ENCODE measurements at regions not wholly inside any gene's neighbourhood (a gene's known extent, or its start where the extent isn't known, plus 50 kb on each side); places are given as distances from the start of the nearest gene placed in this dataset.

DNA sequence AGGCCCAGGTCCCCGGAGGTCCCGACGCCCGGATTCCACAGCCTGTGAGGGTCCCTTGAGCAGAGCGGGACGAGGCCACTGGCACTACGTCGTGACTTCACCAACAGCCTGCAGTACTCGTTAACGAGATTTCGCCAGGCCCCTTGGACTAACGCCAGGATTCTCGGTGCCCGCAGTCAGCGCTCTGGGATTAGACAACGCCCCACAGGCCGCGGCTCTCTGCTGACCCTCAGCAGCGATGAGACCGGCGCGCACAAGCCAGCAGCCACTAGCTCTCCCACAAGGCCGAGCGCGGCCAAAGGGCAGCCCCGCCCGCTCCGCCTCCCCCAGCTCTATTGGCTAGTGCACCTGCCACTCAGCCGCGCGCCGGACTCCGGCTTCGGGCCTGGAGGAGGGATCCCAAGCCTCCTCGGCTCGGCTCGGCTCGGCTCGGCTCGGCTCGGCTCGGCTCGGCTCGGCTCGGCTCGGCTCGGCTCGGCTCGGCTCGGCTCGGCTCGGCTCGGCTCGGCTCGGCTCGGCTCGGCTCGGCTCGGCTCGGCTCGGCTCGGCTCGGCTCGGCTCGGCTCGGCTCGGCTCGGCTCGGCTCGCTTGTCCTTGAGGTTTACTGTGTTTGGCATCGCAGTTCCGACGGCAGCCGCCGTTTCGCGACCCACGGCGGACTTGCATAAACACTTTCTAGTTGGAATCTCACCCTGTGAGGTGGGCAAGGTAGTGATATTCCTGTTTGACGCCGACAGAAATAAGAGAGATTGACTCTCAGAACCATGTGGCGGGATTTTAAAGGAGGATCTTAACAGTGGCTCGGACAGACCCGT is 231.7 kb upstream of the SERP2 start:
- TF ChIP-seq GATA2 (IDR thresholded peaks at IDR 0.05; ENCODE audit: low read depth, low read length) (no peak), GATA3 (IDR thresholded peaks at IDR 0.05; ENCODE audit: low read depth, low read length) (no peak)

DNA sequence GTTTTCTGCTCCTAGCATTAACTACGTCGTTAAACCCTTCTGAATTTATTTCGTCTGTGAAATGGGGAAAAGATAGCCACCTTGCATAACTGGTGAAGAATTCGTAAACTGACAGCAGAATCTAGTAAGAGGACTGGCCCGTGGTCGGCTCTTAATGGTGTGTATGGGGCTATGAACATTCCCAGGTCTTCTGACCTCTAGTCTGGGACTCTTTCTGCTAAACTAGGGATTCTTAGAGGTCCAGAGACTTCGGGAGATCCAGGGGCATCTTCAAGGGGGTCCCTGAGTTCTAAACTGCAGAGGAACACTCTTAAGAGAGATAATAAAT is 231.1 kb upstream of the SERP2 start:
- TF ChIP-seq GATA3 (IDR thresholded peaks at IDR 0.05; ENCODE audit: low read depth, low read length): no peak
- TF ChIP-seq GATA2 (IDR thresholded peaks at IDR 0.05; ENCODE audit: low read depth, low read length): no peak

DNA sequence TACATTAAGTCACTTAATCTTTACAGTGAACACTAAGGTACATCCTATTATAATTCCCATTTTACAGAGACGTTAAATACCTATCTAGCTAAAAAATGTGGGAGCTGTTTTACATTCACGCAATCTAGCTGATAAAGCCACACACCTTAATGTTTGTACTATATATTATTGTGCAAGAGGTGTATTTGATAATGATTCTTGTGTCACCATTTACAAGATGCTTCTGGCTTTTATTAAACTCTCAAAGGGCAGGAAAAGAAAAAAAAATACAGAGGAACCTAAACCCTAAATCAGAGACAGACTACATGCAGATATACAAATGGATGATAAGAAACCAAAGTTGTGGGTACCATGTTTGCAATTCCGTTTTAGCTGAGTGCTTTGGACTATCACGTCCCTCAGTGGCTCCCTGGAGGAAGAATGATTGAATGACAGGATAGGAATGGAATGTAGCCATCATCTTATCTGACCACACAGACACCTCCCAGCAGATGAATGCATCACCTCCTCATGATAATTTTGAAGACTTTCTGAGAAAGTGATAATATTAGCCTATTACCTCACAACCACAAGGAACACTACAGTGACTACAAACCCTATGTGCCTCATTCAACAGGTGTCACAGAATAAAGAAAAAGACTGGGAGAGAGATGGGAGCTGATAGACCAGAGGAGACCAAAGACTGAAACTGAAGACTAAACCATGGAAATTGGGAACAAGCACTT is 230.5 kb upstream of the SERP2 start:
- TF ChIP-seq GATA2 (IDR thresholded peaks at IDR 0.05; ENCODE audit: low read depth, low read length) (no peak), GATA3 (IDR thresholded peaks at IDR 0.05; ENCODE audit: low read depth, low read length) (no peak)

DNA sequence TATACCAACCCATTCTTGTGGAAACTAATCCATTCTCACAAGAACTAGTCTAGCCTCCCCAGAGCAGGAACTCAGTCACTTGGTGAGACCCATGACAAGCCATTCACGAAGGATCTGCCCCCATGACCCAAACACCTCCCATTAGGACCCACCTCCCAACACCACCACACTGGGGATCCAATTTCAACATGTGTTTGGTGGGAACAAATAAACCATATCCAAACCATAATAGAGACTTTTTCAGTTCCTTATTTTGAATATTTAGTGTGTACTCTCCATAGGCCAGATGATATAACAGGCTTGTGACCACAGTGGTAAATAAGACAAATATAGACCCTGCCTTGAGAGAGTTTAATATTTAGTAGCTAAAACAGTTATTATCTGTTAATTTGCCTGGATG is 227.5 kb upstream of the SERP2 start:
- TF ChIP-seq GATA2 (IDR thresholded peaks at IDR 0.05; ENCODE audit: low read depth, low read length) (no peak), GATA3 (IDR thresholded peaks at IDR 0.05; ENCODE audit: low read depth, low read length) (no peak)

DNA sequence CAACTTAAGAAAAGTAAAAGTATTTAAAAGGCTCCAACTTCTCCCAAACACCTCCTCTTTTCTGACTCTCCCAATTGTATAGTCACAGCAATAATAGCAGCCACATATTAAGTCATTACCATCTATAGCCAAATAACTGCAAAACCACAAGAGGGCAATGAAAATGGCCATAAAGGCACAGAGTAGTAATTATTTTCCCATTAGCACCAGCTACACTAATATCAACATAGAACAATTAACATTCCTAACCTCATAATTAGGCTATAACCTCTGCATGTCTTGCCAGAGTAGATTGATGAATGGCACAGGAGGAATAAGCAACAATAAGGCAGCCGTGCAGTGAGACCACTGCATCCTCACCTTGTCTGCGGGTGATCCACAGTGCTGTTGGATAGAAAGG is 226.4 kb upstream of the SERP2 start:
- TF ChIP-seq GATA2 (IDR thresholded peaks at IDR 0.05; ENCODE audit: low read depth, low read length) (no peak), GATA3 (IDR thresholded peaks at IDR 0.05; ENCODE audit: low read depth, low read length) (no peak)

DNA sequence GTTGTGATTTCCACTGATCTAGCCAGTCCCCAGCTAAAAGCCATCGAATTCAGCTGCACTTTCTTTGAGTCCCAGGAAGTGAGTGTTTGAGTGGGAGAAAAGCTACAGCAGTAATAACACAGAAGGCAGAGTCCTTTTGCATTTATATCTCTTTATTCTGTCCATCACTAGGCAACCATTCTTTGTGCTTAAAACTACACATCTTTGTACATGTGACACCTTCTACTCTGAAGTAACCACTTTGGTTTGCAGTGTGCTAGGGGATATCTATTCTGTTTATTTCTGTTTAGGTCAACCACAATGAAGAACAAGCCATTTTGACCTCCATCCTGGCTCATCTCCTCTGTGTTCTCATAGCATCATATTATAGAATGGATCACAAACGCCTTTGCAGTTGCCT is 226.0 kb upstream of the SERP2 start:
- TF ChIP-seq GATA2 (IDR thresholded peaks at IDR 0.05; ENCODE audit: low read depth, low read length): no peak
- no peak for TF ChIP-seq GATA3 (IDR thresholded peaks at IDR 0.05; ENCODE audit: low read depth, low read length)

DNA sequence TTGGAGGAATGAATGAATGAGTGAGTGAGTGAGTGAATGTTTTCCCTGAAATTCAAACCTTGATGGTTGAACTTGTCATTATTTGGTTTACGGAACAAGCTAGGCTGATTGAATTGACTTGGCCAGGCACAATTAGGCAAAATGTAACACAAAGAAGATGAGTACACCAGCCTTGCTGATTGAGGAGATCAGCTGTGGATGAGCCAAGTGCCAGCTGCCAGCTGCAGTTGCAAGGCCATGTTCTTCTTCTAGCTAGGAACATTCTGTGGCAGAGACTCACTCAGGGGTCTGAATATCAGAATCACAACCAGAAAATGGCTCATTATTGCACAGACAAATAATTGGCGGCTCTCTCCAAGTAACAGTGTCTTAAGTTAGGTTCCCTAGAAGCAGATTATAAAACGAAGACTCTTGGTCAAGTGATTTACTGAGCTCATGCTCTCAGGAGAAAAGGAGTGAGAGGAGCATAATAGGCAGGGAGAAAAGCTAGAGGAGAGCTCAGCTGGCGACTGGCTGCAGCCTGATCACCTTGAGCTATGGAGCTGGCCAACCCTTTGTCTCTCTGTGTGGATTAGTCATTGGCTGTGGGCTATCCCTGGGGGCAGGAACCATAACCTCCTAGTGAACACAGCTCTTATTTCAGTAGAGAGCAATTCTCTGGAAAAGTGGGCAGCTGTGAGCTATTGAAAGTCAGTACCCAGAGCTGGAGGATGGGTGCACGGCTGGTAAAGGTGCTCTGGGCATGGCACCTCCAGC is 225.3 kb upstream of the SERP2 start:
- no peak for TF ChIP-seq GATA2 (IDR thresholded peaks at IDR 0.05; ENCODE audit: low read depth, low read length)

DNA sequence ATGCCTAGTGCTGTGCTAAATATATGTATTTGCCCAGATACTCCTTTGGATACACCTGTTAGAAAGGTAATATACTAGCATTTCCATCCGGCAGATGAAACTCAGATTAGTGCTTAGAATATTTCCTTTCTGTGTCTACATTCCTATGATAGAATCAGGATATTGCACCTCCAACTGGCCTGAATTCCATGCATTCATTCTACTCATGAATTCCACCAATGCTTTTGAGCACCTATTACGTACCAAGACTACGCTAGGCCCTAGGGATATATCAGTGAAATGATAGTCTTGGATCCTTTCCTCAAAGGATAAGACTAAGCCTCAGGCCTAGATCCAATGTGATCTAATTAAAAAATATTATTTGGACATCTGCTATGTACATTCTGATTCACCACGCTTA is 223.8 kb upstream of the SERP2 start:
- no peak for TF ChIP-seq GATA3 (IDR thresholded peaks at IDR 0.05; ENCODE audit: low read depth, low read length)
- no peak for TF ChIP-seq GATA2 (IDR thresholded peaks at IDR 0.05; ENCODE audit: low read depth, low read length)

DNA sequence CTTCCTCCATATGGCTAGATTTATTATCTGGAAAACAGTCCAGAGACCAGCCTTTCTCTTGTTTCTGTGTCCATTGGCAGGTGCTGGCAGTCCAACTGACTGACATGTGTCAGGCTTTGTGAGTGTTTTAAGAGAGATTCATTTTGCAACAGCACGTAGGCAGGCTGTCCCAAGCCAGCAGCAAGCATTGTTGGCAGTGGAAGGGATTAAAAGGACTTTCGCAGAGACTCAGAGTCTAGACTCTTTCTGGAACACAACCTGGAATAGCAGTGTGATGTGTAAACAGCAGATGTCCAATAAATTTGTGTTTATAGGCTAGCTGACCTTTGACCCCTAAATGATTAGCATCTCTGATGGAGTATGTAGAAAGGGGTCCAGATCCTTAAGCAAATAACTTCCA is 222.2 kb upstream of the SERP2 start:
- TF ChIP-seq GATA3 (IDR thresholded peaks at IDR 0.05; ENCODE audit: low read depth, low read length) (no peak), GATA2 (IDR thresholded peaks at IDR 0.05; ENCODE audit: low read depth, low read length) (no peak)

DNA sequence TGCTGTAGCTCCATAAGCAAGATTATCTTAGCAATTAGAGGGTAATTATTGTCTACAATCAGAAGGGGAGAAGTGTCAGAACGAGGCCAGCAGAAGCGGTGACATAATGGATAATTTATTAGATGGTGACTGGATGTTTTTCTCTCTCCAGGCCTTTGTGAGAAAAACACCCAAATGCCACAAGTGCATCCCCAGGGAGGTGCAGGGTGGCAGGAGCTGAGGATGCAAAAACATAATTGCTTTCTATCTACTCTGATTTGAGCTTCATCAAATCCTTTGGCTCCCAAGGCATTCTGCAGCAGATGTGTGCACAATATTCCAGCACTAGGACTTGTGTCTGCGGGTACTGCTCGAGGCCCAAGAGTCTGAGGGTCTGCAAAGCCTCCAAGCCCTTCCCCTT is 220.1 kb upstream of the SERP2 start:
- TF ChIP-seq GATA2 (IDR thresholded peaks at IDR 0.05; ENCODE audit: low read depth, low read length) (no peak), GATA3 (IDR thresholded peaks at IDR 0.05; ENCODE audit: low read depth, low read length) (no peak)

DNA sequence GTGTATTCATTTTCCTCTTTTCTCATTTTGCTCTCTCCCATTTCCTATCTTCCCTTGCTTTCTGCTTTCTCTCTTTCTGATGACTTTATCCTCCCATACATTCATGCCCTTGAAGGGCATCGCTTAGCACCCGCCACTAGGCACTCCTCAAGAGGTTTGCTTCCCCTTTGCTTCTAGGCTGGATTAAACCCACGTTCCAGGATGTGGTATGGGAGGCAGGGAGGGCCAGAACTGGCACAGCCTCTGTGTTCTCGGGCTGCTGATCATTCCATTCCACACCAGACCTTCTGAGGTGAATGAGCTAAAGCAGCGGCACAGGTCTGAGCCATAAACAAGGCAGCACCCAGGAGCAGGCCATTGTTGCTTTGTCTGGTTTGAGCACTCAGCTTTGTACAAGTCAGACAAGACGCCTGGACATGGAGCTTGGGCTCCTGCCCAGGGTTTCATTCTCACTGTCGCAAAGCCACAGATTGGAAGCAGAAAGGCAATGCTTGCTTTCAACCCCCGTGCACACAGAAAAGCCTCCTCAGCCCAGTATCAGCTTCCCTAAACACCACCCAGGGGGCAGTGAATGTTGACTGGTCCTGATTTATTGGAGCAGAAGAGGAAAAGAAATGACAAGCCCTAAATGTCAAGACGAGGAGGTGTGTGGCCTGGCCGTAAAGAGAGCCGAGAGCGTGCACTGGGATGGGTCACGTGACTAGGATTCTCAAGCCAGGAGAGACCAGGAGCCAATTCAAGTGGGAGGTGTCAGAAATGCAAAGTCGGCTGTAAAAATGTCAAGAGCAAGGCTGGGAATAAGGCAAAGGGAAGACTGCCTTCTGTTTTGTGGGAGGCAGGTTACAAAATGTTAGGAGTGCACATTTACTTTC is 218.0 kb upstream of the SERP2 start:
- TF ChIP-seq GATA3 (IDR thresholded peaks at IDR 0.05; ENCODE audit: low read depth, low read length) (no peak), GATA2 (IDR thresholded peaks at IDR 0.05; ENCODE audit: low read depth, low read length) (no peak)

DNA sequence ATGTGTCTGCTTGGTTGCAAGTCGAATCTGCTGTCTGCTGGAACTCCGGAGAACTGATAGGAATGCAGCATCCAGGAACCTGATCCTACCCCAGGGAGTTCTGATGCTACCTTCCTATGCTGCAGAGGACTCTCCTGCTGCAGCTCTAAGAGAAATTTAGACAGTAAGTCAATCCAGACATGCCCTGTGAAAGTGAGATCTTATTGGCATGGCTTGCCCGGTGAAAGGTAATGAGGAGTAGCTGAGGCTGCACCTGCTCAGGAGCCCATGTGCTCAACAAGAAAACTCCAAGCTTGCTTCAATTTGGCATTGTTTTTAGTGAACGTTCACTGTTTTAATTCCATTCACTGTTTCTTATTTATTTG is 217.3 kb upstream of the SERP2 start:
- TF ChIP-seq GATA3 (IDR thresholded peaks at IDR 0.05; ENCODE audit: low read depth, low read length): no peak
- no peak for TF ChIP-seq GATA2 (IDR thresholded peaks at IDR 0.05; ENCODE audit: low read depth, low read length)

DNA sequence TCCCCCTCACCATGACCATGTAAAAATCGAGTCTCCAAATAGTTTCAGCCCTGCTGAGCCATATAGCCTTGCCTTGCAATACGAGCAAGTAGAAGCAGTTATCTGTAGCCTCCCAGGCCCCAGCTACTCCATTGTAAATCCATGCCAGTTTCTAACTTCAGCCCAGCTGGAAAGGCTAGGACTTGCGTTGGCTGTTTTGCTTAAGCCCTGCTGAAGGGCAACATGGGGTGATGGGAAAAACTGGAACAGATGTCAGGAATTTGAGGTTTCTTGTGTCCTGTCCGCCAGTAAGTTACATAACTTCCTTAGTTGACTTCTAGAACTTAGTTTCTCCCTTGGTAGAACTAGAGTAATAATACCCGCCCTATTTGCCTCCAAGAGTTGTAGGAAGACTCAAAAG is 216.0 kb upstream of the SERP2 start:
- TF ChIP-seq GATA3 (IDR thresholded peaks at IDR 0.05; ENCODE audit: low read depth, low read length): no peak
- TF ChIP-seq GATA2 (IDR thresholded peaks at IDR 0.05; ENCODE audit: low read depth, low read length): no peak

DNA sequence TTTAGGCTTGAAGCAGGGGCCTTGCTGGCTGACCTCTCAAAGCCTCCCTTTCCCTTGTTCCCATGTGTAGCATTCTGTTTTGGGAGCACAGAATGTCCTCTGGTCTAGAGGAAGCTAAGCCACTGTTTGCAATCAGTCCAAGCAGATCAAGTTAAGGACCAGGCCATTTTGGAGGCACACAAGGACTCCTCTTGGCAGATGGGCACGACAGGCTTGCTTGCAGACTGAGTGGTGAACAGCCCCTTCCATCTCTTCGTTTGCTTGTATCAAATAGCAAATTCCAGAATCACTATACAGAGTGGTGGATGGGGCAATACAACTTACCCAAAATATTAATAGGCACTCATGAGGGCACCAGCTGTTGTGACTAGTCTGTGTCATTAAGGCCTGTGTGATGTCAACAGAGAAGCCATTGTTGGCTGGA is 215.5 kb upstream of the SERP2 start:
- no peak for TF ChIP-seq GATA2 (IDR thresholded peaks at IDR 0.05; ENCODE audit: low read depth, low read length)
- TF ChIP-seq GATA3 (IDR thresholded peaks at IDR 0.05; ENCODE audit: low read depth, low read length): no peak
